Epidermal melanocyte (primary cell): ENCODE measurements at regions not wholly inside any gene's neighbourhood (a gene's known extent, or its start where the extent isn't known, plus 50 kb on each side); places are given as distances from the start of the nearest gene placed in this dataset.

ENCODE experiments used
- DNase-seq: peaks from one replicate; pipeline ENCODE4 v3.0.0; 2011; ENCODE audit warnings: low spot score; ENCODE audit not compliant: insufficient read length

DNA sequence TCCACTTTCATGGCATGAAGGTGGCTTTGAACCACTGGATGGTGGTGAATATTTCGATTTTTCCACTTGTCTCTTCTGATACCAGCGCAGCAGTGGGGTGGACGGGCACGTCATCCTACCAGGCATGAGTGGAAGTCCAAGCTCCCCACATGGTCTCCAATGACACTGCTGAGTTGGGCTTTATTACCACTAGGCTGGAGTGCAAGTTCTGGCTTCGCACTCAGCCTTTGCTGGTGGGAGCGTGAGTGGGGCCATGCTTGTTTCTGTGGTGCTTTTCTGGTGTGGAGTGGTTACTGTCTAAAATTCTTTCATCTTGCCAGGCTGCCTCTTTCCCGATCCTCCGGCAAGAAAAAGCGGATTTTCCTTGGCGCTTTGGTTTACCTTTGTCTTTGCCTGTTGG is 70.1 kb upstream of the SDK1 start:
- no peak for DNase-seq

GRCh38 chr7:3232228-3232627 is 68.8 kb upstream of the SDK1 start:
- DNase-seq, result no peak

DNA sequence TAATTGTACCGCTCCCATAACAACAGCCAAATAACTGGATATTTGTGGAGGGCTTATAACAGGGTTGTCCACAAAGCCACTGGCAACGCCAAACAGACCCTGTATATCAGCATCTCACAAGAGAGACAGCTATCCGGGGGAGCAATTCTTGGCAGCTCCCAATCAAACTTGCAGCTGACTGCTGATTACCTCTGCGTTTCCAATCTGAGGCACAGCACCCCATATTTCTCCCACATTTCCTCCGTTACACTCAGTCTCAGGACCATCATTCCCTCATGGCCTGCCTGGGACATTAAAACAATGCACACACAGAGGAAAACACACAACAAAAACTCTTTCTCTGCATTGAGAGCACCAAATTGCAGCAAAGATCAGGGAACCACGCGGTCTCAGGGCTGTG is 67.8 kb upstream of the SDK1 start:
- no peak for DNase-seq

DNA sequence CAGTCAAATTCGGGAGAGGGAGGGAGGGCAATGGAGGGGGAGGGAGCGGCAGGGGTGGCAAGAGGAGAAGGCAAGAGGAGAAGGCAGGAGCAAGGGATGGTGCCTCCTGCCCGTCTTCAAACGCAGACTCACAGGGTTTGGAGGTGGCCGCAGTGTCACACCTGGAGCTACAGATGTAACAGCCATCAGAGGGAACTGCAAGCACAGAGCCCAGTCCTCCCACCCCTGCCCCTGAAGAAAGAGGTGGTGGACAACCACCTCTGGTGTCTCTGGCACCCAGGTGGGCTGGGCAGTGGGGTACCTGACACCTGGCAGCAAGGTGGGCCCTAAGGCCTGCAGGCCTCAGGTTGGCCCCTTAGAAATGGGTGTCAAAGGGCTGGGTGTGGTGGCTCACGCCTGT is 67.0 kb upstream of the SDK1 start:
- DNase-seq, result no peak

DNA sequence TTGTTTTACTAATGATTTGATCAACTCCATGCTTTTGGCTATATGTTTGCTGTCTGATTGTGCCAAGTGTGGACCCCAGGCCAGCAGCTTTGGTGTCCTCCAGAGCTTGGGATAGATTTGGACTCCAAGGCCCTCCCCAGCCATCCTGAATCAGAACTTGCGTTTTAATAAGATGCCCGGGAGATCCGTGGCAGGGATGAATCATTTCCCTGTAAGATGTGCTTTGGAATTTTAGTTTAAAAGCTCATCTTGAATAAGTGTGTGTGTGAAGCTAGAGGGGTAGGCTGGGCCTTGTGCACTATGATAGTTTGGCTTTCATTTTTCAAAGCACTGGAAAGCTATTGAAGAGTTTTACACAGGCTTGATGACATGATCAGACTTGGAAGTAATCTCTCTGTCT is 66.2 kb upstream of the SDK1 start:
- DNase-seq, result no peak

DNA sequence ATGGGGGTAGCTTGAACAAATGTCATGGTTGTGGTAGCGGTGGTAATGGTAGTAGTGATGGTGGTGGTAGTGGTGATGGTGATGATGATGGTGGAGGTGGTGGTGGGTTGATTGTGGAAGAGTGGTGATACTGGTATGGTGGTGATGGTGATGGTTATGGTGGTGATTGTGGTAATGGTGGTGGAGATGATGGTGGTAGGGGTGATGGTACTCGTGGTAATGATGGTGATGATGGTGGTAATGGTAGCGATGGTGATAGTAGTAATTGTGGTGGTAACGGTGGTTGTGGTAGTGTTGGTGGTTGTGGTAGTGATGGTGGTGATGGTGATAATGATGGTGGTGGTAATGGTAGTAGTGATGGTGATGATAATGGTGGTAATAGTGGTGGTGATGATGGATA is 65.7 kb upstream of the SDK1 start:
- DNase-seq, result no peak

GRCh38 chr7:3236268-3236667 is 64.8 kb upstream of the SDK1 start:
- no peak for DNase-seq

DNA sequence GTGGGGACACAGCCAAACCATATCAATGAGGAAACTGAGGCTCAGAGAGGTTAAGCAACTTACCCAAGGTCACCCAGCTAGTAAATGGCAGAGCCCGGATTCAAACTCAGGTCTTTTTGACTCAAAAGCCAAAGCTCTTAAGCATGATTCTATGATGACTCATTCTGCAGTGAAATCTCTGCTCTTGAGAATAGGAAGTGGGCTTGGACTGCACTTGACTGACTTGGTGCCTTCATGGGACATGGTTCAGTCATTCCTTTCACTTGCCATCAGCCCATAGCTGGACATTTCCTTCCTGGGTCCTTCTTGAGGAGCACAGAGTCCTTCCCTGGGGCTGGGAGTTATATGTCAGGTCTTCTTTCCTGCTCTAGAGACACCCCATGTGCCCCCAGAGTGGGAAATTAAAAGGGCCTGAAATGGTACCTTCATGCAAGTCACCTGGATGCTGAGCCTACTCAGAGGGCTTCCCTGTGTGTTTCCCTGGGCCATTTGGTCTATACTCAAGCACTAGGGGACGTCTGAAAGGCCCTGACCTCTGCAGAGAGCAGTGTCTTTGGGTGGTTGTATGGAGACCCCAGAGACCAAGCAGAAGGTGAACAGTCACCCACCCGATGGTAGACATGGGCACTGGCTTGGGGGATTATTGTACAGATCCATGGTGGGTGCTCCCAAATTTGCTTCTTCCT is 62.4 kb upstream of the SDK1 start:
- no peak for DNase-seq

DNA sequence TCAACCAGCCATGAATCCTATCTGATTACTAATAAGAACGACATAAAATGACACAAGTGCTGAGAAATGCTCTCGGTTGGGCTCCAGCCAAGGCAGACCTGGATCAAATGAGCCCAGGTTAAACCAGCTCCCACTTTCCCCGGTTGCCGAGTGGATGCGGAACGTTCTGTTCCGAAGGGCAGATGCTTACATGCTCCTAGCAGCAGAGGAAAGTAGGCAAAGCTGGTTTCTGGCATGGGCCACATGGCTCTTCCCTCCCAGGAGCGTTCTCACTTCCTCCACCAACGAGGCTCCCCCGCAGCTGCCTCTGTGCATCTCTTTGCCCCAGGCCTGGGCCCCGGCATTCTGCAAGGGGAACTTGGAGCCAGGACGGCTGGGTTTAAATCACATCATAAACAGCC is 61.8 kb upstream of the SDK1 start:
- DNase-seq, result no peak

DNA sequence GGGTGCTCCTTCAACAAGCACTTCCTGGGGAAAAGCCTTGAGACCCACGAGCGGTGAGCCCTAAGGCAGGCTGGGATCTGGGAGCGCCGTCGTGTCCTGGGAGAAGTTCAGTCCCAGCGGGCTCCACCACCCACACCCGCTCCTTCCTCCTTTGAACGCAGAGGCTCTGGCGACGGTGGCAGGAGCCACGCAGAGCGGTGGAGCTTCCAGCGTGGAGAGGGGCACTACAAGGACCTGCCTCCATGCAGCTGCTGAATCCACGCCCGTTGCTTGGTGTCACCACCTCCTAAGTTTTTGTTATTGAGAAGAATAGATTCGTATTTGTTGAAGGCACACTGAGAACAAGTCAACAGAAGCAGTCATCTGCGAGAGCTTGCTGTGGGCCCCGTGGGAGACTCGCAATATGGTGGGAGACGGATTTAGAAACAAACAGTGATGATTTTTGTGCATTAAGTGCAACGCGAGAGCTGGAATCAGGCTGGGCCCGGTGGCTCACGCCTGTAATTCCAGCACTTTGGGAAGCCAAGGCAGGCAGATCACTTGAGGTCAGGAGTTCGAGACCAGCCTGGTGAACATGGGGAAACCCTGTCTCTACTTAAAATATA is 60.1 kb upstream of the SDK1 start:
- DNase-seq, result no peak

DNA sequence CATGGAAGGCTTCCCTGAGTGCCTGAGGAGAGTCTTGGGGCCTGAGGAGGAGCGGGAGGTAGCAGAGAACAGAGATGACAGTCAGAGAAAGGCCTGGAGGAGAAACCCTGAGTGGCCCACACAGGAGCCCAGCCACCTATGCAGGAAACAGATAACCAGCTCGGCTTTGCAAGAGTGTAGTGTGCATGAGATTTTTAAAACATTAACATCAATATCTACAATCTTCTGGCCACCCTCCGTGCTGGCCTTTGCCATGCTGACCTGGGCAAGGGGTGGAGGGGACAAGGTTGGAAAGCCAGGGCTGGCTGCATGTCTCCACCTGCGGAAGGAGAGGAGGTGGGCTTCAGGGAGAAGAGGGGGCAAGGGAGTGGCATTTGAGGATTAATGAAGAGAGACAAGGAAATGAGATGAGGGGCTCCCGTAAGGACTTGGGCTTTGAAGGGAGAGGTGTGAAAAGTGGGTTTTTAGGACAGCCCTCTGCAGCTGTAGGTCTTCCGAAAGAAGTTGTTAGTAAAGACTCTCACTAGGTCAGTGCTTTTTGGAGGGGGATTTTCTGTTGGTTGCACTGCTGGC is 59.3 kb upstream of the SDK1 start:
- DNase-seq, result no peak

DNA sequence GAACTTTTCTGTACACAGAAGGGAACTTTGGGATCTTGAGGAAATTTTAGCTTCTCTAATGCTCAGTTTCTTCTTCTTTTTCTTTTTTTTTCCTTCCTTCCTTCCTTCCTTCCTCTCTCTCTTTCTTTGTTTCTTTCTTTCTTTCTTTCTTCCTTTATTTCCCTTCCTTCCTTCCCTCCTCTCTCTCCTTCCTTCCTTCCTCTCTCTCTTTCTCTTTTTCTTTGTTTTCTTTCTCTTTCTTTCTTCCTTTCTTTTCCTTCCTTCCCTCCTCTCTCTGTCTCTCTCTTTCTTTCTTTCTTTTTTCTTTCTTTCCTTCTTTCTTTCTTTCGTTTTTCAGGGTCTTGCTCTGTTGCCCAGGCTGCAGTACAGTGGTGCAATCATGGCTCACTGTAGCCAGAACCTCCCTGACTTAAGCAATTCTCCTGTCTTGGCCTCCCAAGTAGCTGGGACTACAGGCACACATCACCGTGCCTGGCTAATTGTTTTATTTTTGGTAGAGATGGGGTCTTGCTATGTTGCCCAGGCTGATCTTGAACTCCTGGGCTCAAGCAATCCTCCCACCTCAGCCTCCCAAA is 58.6 kb upstream of the SDK1 start:
- no peak for DNase-seq

DNA sequence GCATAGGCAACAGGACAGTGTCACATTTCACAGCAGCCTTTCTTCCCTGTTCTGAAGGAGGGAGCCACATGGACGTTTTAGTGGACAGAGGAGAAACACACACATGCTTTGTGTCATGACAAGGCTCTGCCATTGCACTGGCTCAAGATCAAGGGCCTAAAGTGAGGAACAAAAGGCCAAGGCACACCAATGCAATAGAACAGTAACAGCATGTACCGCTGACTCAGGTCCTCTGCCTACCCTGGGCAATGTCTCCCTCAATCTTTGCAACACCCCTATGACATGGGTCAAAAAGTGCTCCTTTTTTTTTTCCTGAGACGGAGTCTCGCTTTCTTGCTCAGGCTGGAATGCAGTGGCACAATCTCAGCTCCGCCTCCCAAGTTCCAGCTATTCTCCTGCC is 57.8 kb upstream of the SDK1 start:
- DNase-seq, result no peak

DNA sequence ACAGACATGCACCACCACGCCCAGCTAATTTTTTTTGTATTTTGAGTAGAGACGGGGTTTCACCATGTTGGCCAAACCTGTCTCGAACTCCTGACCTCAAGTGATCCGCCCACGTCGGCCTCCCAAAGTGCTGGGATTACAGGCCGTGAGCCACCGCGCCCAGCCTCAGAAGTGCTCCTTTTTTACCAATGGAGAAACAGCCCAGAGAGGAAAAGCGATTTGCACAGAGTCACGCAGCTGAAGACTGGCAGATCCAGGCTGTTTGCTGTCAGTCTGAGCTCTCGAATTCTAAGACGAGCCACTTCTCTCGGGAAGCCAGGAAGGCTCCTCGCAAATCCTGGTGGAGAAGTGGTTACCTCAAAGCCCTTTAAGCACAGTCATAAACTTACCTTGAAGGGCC is 57.4 kb upstream of the SDK1 start:
- no peak for DNase-seq

- DNase-seq, result no peak
Measured at GRCh38 chr7:3244241-3244814, 56.7 kb upstream of the SDK1 start.

DNA sequence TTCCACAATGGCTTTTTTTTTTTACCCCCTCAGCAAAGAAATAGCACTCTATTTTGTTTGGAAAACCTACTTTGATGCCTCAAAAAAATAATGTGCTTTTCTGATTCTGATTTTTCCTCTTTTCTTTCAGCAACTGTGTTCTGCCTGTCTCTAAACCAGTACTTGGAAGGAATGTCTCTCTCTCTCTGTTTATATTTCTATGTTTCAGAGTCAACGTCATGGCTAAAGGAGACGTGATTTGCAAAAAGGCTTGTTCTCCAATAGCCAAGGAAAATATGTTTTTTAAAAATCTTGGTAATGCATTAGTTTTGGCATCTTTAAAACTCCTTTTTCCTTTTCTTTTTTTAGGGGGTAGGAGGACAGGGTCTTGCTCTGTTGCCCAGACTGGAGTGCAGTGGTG is 56.0 kb upstream of the SDK1 start:
- no peak for DNase-seq

DNA sequence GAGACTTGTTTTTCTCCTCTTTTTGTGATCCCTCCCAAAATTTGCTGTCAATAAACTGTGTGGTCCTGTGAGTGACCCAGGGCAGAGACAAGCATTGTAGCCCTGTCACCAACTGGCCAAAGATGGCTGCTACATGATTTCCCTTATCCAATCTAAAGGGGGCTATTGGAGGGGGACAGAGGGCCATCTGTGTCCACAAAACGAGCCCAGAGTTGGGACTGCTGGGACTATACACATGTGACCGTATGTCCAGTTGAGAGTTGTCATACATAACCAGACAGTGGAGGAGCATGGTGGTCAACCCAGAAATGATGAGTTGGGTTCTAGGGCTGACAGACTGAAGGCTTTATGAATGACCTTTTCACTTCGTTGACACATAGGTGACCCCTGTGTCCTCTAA is 55.3 kb upstream of the SDK1 start:
- no peak for DNase-seq

- no peak for DNase-seq
Measured at GRCh38 chr7:3246127-3246526, 54.9 kb upstream of the SDK1 start.

DNA sequence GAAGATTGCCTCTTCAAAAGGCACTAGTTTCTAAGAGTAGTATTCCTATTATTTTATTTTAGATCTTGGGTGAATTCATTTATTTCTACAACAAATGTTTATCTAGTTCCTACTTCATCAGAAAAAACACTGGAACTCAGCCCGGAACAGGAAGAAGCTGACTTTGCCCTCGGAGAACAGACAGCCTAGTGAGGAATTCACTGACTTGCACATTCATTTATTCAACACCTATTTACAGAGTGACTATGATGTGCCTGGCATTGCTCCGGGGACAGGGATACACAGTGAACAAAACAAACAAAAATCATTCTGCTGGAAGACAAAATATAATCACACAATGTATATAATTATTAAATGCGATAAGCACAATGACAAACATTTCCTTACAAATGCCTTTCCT is 54.4 kb upstream of the SDK1 start:
- no peak for DNase-seq

DNA sequence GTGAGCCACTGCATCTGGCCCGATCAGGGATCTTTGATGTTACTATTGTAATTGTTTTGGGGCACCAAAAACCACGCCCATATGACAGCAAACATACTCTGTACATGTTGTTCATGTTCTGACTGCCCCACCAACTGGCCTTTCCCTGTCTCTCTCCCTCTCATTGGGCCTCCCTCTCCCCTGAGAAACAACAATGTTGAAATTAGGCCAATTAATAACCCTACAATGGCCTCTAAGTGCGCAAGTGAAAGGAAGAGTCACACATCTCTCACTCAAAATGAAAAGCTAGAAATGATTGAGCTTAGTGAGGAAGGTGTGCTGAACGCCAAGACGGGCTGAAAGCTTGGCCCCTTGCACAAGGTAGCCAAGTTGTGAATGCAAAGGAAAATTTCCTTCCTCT is 50.3 kb upstream of the SDK1 start:
- no peak for DNase-seq
